RWPE1 (cell line): ENCODE measurements at regions not wholly inside any gene's neighbourhood (a gene's known extent, or its start where the extent isn't known, plus 50 kb on each side); places are given as distances from the start of the nearest gene placed in this dataset.

ENCODE experiments used
- CTCF ChIA-PET: fragments of 350-600 bp; sonication (Branson Sonifier 250); formaldehyde crosslinking; extraction: SDS; loops from one replicate; lab custom pipeline; 2021; lab: Yijun Ruan, JAX
- POLR2A ChIA-PET: fragments of 400-600 bp; formaldehyde crosslinking; extraction: SDS; loops from one replicate; lab custom pipeline; 2020; ENCODE audit warnings: antibody characterized with exemption; ENCODE audit not compliant: low non-redundant PET; lab: Yijun Ruan, JAX
- DNase-seq: peaks from one replicate; pipeline ENCODE4 v3.0.0; 2012; ENCODE audit warnings: low spot score
- H3K27ac ChIP-seq: fragments of 450-650 bp; 2 replicates; pipeline ENCODE4 v1.5.1; 2017
- CTCF ChIP-seq: fragments of 450-650 bp; conservative IDR thresholded peaks from 2 replicates; pipeline ENCODE4 v1.5.1; 2017; ENCODE audit warnings: low read depth, mild to moderate bottlenecking

DNA sequence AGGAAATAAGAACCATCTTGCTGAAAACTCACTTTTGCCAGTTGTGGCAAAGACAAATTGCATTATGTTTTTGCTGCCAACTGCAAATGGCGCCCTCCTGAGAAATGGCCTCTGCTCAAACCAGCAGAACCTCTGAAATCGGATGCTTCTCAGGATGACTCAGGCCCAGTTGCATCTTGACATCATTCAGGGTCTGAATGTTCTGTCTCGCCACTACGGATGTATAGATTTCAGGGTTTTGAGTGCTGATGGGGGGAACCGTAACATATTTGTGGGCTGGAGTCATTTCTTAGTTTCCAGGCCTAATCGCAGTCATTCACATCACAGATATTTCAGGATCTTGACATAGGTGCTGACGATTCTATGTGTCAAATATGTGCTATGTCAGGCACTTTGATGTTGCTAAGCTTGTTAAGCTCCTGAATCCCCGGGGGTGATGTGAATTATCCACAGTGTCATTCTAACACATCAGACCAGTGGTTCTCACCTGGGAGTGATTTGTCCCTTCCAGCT lies 207.1 kb downstream of the NFATC2 start:
- DNase-seq, result peak; percentile 94
- H3K27ac ChIP-seq, result peak overlapping the region; percentile 82
- POLR2A ChIA-PET, result no interaction called here
- no peak for TF ChIP-seq CTCF
- CTCF ChIA-PET, result interaction anchor here (1.0 to 1.1 kb wide), 2 partner anchors 29 to 348 kb away, joined by 3 to 4 read pairs; no protein-coding TSS in a partner anchor

DNA sequence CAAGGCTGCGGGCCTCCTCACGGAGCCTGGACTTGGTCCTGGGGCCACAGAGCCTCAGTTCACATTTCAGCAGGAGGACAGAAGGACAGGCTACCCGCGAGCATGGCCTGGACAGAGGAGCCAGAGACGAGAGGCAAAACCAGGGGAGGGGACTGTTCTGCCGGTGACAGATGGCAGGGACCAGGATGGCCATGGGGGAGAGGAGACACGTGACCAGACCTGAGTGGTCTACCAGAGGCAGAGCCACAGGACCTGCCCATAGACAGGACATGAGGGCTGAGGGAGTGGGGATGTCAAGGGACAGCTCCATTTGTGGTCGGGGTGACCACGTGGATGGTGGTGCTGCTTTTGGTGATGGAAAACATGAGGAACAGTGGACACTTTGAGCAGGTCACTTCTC lies 207.9 kb downstream of the NFATC2 start:
- POLR2A ChIA-PET, result no interaction called here
- H3K27ac ChIP-seq, result peak overlapping the region; percentile 82
- CTCF ChIA-PET, result interaction anchor here (0.7 to 1.9 kb wide), 4 partner anchors 27 to 347 kb away, joined by 3 to 5 read pairs (median 3); no protein-coding TSS in a partner anchor

GRCh38 chr20:51333971-51334370 lies 208.5 kb downstream of the NFATC2 start:
- TF ChIP-seq CTCF, result no peak
- ChIA-PET CTCF (interaction anchor here (0.5 to 1.9 kb wide), 6 partner anchors 11 to 346 kb away, joined by 3 to 5 read pairs (median 3); no protein-coding TSS in a partner anchor), POLR2A (no interaction called here)
- H3K27ac ChIP-seq, result peak overlapping the region; percentile 82; the same call in 1 of the 2 replicates
- no peak for DNase-seq

More for the DNA sequence above, 207.9 kb downstream of the NFATC2 start:
- no peak for DNase-seq
- TF ChIP-seq CTCF, result no peak

DNA sequence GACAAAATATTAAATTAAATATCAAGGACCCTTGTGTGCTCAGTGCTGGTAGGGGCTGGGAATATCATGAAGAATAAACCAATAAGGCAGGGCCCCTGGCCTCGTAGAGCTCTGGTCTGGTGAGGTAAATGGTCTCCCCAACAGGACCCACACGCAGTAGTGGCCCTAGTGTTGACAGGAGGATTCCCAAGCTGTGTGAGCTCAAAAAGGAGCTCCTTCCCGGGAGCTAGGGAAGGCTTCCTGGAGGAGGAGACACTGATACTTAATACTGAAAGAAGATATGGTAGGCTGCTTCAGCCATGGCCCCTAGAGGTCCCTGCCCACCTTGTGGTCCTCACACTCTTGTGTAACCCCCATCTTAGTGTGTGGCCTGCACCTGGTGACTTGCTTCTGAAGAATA lies 209.1 kb downstream of the NFATC2 start:
- CTCF ChIA-PET, result interaction anchor here (0.6 to 1.9 kb wide), 3 partner anchors 11 to 346 kb away, joined by 3 to 5 read pairs (median 3); no protein-coding TSS in a partner anchor
- no peak for DNase-seq
- POLR2A ChIA-PET, result no interaction called here
- no peak overlapping the region for H3K27ac ChIP-seq
- no peak for TF ChIP-seq CTCF

DNA sequence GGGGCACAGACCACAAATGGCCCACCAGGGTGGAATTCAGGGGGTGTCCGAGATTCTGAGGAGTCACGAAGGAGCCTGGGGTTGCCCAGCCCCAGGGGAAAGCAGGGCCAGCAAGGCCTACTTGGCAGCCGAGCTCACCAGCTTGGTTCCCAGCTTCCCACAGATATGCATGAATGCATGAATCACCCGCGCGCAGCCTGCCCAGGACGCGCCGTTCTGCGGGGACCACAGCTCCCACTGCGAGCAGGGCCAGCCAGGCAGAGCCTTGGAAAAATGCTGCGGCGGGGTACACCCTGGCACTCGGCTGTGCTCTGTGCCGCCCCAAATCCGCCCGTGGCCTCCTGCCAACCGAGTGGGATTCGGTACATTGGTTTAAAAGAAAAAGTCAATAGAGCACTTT lies 211.0 kb downstream of the NFATC2 start:
- TF ChIP-seq CTCF, result no peak
- POLR2A ChIA-PET, result no interaction called here
- peak overlapping the region; percentile 71 for H3K27ac ChIP-seq
- no peak for DNase-seq
- CTCF ChIA-PET, result interaction anchor here (1.2 to 1.5 kb wide), 2 partner anchors 25 to 30 kb away, joined by 6 to 8 read pairs; no protein-coding TSS in a partner anchor

GRCh38 chr20:51329845-51330244 lies 212.7 kb downstream of the NFATC2 start:
- POLR2A ChIA-PET, result no interaction called here
- CTCF ChIA-PET, result interaction anchor here (0.6 kb wide), 1 partner anchor 32 kb away, joined by 3 read pairs; no protein-coding TSS in a partner anchor

More at GRCh38 chr20:51329845-51330244, 212.7 kb downstream of the NFATC2 start:
- H3K27ac ChIP-seq, result no peak overlapping the region
- no peak for TF ChIP-seq CTCF
- no peak for DNase-seq
